Amygdala (tissue), 56 donors: ENCODE measurements at regions not wholly inside any gene's neighbourhood (a gene's known extent, or its start where the extent isn't known, plus 50 kb on each side); places are given as distances from the start of the nearest gene placed in this dataset.

ENCODE experiments used
- DNase-seq, 56 donors: peaks; one replicate each; lab custom pipeline; 2025; lab: John Stamatoyannopoulos, UW

DNA sequence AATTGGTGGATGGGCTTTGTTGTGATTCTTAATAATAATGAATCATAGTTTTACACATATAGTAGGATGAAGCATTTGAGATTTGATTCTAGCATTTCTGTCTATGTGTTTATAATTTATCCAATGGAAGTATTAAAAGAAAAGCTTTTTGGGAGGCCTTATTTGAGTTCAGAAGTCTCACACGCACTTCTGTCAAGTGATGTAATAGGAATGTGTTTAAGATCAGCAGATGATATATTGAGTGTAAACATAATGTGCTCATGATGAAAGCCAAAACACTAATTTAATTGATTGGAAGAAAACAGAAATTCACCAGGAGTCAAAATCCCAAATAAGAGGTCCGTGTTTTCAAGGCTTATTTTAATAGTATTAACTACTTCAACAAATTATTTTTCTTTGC lies 435.6 kb upstream of the HSF2 start:
- no peak for DNase-seq

DNA sequence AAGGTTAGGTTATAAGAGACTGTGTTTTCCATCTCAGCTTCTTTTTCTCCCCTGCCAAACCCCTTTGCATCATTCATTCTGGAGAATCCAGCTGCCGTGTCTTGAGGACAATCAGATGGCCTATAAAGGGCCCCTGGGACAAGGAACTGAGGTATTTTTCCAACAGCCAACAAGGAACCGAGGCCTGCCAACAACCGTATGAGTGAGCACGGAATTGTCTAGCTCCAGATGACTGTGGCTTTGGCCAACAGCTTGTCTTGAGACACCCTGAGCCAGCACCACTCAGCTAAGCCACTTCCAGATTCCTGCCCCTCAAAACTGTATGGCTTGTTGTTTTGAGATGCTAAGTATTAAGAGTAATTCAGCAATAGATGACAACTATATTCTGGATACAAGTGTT lies 433.7 kb upstream of the HSF2 start:
- DNase-seq: no peak

DNA sequence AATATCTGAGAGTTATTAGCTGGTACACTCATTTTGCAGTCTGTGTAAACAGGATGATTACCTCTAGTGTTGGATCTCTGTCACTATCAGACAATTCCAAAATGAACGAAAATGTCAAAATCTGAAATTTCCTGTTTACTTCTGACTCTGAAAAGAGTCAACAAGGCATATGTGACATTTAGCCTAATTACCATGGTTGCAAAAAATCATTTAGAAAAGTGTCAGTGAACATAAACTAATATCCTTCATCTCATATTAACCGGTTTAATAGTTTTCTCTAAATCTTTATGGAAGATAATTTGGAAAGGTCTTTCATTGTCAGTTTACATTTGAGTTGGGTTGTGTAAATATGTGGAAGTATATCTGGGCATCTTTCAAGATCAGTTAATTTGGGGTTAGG lies 431.8 kb upstream of the HSF2 start:
- no peak for DNase-seq

DNA sequence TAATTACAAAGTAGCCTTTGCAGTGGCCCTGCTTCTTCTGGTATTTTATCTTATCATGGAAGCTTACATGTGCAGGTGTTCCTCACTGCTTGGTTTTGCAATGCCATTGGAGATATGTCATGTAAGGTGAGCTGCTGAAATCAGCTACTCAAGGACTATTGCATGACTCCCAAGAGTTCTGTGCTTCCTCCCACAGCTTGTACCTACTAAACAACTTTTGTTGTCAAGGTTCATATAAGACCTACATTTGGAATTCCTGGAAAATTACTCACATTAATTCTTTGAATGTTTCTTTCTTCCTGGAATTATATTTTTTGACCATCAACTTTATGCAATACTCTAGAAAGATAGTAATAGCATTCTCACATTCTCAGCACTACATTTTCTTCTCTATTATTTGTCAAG lies 427.5 kb upstream of the HSF2 start:
- DNase-seq: no peak

DNA sequence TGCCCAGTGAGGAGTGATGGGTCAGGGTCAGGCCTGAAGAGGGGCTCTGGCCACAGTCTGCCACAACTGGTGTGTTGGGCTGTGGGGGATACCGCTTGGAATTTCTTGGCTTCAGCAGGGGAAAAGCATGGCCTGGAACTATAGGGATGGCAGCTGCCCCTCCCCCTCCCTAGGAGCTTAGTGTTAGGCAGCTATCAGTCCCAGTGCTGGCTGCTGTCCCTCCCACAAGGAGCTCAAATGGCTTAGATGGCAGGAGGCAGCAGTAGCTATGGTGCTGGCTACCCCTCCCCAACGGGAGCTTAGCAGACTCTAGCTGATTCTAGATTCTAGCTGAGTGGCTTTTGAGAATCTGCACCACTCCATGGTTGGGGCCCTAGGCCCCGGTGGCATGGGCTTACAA lies 414.5 kb upstream of the HSF2 start:
- no peak for DNase-seq

DNA sequence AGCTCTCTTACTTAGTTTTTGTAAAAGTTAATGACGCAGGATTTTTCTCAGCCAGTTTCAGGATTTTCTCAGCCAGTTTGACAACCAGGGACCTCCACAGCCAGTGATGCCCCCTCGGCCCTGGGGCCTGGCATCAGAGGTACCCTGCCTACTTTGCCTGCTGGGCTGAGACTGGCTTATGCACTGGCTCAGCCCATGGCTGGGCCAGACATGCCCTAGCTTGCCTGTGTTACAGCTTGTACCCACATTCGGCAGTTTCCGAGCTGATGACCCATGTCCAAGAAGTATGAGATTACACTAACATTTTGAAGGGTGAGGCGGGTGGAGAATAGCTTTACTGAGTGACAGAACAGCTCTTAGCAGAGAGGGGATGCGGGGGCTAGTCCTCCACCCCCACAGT lies 406.1 kb upstream of the HSF2 start:
- DNase-seq: no peak

DNA sequence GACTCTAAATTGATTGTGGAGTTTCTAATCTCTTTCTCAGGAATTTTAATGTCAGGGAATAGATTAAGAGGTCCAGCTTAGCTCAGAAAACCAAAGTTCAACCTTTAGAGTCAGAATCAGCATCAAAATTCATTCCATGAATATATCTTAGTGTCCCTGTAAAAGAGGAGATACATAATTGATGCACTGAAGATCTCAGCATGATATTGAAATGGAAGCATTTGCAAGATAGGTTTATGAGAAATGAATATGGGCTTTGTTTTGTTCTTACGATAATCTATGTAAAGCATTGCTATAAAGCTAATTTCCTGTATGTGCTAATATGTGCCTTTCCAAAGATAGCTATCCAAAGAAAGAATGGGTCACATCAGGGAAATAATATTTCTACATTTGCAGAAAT lies 404.5 kb upstream of the HSF2 start:
- DNase-seq: no peak

DNA sequence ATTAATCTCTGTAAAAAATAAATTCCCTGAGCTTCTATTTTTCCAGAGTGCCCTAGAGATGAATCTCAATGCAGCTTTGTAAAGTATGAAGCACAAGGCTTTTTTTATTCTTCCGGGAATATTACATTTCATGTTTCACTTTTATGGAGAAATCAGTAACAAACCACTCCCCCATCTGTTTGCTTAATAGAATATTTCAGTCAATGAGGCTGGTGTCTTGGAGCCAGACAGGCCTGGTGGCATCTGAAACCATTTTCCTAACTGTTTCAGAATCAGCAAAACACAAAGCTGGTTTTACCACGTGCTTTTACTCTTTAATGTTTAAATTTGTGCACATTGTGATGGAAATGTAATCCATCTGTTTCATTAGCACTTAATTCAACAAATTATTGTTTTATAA lies 400.8 kb upstream of the HSF2 start:
- no peak for DNase-seq

DNA sequence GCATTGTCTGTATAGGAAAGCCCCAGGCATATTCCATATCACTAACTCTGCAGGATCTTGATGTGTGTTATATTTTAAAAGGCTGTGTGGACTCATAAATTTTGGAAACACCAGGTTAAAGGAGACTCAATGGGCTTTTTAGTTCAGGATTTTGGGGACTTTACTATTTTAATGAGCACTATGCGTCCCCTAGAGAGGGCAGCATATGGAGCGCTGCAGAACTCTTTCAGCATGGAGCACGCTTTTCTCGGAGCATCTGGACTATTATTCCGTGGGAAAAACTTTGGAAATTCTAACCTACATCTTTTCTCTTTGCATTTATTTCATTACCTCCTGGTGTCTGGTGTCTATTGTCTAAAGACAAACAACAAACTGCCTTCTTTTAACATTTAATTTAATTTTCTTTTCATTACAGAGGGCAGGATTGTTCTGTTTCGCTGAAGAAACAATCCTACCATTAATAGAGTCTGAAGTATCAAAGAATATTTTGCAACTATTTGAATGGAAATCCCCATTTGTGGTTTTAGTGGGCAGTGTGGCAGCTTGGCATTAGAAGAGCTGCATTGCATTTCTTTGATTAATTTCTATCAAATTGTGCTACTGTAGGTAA lies 399.9 kb upstream of the HSF2 start:
- DNase-seq: no peak

DNA sequence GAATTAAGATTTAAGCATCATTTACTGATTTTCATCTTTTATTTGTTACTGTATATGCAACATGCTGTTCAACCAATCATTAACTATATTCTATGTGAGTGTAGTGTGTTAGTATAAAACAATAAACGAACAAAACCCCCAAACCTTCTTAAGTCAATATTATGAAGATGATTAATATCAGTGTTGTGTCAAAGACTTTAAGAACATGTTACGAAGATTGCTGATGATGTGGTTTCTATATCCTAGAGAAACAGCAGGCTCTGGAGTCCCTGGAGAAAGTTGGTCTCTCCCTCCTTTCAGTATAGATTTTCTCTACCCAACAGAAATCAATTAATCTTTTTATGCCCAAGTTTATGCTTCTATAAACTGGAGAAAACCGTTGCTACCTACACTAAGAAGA lies 393.8 kb upstream of the HSF2 start:
- no peak for DNase-seq

DNA sequence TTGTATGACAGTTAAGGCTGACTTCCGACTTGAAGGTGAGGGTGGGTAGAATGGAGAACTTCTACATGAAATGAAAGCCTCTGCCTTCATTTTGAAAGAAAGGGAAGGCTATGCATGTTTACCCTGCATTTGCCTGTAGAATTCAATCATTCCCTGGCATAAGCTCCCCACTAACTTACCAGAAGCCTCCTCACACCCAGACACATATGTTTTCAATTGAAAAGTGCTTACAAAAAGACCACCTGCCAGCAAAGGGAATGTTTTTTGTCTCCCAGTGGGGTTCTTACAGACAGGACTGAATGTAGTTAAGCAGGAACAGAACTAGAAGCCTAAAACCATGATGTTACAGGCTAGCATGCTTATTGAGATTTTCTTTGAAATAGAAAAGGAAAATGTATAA lies 392.1 kb upstream of the HSF2 start:
- no peak for DNase-seq

DNA sequence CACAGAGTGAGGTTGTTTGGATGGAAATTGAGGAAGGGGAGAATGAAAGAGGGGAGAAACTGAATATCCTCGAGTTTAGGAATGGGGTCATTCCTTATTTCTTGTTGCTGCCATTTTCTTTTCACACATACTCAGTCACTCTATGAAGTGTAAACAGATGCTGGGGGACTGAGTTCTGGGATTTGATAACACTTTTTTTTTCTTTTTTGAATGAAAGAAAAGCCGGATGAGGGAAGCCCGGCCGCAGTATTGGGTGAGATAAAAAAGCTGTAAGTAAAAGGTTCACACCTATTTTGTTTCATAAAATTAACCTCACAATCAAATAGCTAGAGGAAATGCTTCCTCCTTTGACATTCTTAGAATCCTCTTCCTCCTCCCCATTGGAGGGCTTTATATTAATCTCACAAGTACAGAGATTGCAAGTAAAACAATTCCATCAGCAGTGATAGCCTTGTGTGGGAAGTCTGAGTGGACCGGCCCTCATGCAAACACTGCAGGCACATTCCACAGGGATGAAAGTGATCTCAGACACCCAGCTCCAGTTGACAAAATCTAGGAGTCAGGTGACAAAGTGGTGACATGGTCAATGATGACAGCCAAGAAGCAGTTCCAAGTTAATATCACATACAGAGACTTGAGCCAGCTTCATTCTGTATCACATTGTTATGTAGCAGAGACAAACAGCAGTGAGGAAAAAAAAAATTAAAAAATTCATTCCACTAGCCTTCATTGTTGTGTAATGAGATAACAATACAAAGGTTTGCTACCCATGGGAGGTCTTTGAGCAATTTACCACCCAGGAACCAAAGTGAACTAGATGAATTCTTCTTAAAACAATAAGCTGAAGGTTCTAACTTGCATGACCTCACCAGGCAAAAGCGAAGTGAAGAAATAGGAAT lies 391.1 kb upstream of the HSF2 start:
- no peak for DNase-seq

DNA sequence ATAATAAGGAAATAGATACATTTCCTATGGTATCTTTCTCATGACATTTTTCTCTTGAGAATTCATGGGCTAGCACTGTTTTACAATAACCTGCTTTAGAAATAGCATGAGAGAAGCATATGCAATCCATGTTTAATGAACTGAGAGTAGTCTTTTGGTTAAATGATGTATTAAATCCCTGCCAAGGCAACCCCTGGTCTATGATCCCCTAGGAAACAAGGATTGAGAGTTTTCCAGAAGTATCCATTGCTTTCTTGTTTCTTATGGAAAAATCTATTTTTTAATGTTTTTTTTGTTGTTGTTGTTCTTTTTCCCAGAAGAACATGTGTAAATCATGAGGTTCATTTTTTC lies 390.5 kb upstream of the HSF2 start:
- no peak for DNase-seq

DNA sequence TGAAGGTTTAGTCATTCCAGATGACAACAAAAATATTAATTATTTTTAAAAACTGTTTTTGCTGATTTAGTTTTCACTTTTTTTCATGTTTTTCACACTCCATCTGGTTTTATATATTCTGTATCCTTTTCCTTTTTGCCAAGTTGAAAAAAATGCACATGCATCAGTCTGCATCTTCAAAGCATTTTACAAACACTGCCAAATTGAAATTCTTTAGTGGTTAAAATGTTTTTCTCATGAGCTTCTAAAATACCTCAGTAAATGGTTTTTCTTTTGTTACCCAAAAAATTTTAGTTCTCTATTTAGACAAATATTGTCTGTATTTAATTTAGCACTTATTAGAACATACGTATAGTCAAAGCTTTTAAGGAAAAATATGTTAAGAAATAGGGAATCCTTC lies 386.9 kb upstream of the HSF2 start:
- no peak for DNase-seq

DNA sequence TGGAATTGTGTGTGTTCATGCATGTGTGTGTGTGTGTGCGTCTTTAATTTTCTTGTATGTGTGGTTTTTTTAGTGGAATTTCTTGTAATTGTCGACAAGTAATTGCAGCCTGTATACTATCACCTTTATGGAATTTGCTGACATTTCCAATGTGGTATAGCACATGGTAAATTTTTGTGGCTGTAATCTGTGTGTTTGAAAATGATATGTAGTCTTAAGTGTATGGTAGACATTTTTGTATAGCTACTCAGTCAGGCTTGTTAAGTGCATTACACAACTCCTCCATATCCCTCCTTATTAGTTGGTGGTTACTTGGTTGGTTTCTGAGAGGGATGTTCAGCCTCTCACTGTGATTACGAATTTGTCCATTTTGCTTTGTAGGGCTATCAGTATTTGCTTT lies 384.5 kb upstream of the HSF2 start:
- DNase-seq: no peak

DNA sequence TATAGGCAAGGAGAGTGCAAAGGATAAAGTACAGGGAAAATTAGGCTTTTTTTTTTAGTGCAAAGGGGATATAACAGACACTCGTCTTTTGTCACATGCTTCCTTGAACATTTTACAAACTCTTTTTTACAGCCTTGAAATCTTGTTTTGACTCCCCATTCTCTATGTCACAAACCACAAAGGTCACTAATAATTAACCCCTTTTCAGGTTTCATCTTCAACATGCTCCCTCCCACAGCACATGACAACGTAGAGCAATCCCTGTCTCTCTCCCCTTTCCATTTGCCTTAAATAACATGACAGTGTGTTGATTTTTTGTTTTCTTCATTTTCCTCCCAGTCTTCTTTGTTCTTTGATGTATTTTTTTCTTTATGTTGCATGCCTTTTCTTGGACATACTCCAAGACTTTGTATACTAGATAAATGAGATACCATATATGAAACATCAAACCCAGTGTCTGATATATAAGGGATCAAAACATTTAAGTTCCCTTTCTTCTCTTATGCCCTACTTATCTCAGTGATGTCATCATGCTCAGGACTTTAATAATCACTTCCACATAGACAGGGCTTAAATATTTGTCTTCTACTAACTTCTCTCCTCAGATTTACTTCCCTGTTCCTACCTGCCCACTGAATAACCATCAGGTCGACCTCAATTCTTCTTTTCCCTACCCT lies 378.7 kb upstream of the HSF2 start:
- no peak for DNase-seq

DNA sequence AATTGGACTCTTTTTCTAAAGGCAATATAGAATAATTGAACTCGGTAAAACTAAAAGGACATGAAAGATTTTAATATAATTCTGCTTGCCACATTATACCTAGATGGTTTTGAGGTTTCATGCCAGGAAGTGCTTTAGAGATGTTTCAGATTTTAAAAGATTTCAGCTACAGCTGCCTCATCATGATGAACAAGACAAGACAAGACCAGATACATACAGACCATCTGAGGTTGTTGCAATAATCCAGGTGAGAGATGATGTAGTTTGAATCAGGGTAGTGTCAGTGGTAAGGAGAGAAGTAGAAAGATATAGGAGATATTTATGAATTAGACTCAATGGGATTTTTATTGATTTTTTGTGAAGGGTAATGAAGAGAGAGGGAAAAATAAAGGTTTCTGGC lies 374.3 kb upstream of the HSF2 start:
- no peak for DNase-seq

DNA sequence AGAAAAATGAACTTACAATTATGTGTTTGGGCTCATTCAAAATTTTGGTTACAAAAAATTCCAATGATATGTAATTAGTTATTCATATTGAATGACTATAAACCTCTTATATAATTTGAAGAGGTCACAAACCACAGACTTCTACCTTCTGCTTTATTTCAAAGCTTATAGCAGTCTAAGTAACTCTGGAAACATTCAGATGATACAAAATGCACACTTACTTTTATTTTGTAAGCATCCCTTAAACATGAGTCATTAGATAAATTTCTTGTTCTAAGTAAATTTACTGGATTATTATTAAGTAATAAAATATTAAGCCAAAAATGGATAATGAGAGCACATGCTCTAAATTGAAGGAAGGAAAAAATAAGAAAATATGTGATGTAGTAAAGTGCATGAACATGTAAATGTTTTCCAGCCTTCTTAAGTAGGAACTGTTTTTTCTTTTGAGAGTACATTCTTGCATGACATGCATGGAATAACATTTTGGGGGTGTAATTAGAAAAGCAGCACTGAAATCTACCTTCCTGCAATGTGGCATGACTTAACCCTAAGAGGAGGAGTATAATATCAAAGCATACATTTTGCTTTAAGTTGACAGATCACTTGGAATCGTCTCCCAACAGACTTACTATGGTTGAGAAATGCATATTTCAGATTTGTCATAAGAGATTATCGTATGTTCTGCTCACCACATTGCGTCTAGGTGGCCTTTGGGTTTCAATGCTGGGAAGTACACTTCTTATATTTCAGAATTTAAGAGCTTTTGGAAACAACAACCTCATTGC lies 372.7 kb upstream of the HSF2 start:
- no peak for DNase-seq

DNA sequence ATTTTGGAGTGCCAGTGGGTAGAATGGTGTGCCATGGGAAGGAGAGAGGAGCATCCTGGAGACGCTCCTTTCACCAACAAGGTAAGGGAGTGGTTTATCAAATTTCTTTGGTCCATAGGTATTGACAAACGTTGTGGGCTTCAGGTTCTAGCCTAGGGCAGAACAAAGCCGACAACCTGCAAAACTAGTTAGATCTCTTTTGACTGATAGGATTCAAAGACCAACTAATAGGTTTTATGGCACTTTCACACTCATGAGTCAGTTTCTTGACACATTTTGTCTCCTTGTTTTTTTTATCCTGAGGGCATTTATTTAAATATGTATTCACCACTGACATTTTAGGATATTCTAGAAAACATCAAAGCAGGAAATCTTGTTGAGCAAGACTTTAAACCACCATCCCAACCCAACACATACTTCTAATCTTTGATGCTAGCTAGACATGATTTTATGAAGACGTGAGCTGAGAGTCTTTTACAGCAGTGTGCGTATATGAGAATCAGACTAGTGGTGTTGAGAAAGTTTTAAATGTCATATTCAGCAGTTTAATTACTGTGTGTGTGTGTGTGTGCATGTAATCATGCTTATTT lies 370.4 kb upstream of the HSF2 start:
- no peak for DNase-seq

DNA sequence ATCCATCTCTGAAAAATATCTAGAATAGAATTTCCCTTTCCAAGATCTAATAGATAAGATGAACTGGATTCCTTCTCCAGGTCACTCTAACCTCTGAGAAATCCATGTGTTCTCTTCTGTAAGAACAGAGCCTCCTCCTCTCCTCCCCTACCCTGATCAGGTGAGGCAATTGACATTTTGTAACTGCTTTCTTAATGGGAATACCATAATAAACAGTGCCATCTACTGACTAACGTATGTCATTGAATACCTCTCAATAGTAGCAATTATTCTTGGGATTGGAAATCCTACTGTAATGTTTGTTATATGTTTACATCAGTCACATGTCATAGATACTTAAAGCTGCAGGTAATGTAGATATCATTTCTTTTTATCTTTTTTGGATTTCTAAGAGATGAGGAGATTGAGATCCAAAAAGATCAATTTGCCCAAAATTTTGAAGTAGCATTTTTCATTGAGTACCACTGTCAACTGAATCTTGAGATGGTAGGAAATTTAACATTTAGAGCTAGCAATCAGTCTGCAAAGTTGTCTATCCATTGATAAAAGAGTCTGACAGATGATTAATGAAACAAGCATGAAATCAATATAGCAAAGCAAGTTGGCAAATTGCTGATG lies 365.8 kb upstream of the HSF2 start:
- DNase-seq: peak in 2 of 56 donors; percentile 1 to 13
